Transverse colon (tissue), 3 donors: ENCODE measurements at regions not wholly inside any gene's neighbourhood (a gene's known extent, or its start where the extent isn't known, plus 50 kb on each side); places are given as distances from the start of the nearest gene placed in this dataset.

Experiments used
- CTCF ChIP-seq, 5 experiments: fragments of 200-600 bp in 3 of 5; fragments of 450-650 bp in 2 of 5; sonication (generic) in 3 of 5; IDR thresholded peaks; 1 replicate in 2 of 5; 2 replicates in 3 of 5; pipeline ENCODE4 v1.5.1; 2016 to 2017; ENCODE audit warnings: antibody characterized with exemption in 5 of 5, inconsistent platforms in 3 of 5, mild to moderate bottlenecking in 2 of 5, moderate library complexity in 1 of 5
- EP300 ChIP-seq: sonication (generic); formaldehyde crosslinking; IDR thresholded peaks from one replicate; pipeline ENCODE4 v1.6.1; 2017; ENCODE audit warnings: antibody characterized with exemption, low read depth
- POLR2A ChIP-seq: fragments of 450-650 bp; IDR thresholded peaks from one replicate; pipeline ENCODE4 v1.6.1; 2016; ENCODE audit warnings: antibody characterized with exemption, mild to moderate bottlenecking, moderate library complexity

- TF ChIP-seq CTCF (IDR thresholded peaks at IDR 0.05), result no peak
- no peak for TF ChIP-seq POLR2A
- no peak for TF ChIP-seq EP300
These were observed 126.9 kb upstream of the HCCS start for GRCh38 chrX:10984213-10984612.
